PFSK-1 (cell line): ENCODE measurements at regions not wholly inside any gene's neighbourhood (a gene's known extent, or its start where the extent isn't known, plus 50 kb on each side); places are given as distances from the start of the nearest gene placed in this dataset.

Experiments
- FOXP2 ChIP-seq: optimal IDR thresholded peaks from 2 replicates; pipeline ENCODE3; 2011; ENCODE audit warnings: borderline replicate concordance, control low read depth, inconsistent platforms; ENCODE audit not compliant: insufficient read depth; ENCODE audit errors: extremely low read length, extremely low read depth
- POLR2AphosphoS5 ChIP-seq: IDR thresholded peaks from 2 replicates; pipeline ENCODE4 v1.6.1; 2012; ENCODE audit warnings: low read depth, mild to moderate bottlenecking, control low read depth, low read length, moderate library complexity
- REST ChIP-seq, 2 experiments: IDR thresholded peaks; 2 replicates each; pipeline versions ENCODE4 v1.6.1 to v1.8.0; 2011 to 2012; ENCODE audit warnings: low read depth in 2 of 2, low read length in 2 of 2, control low read depth in 1 of 2, inconsistent platforms in 1 of 2, mild to moderate bottlenecking in 1 of 2, moderate library complexity in 1 of 2; ENCODE audit not compliant: insufficient read depth in 1 of 2
- SIN3A ChIP-seq: IDR thresholded peaks from 2 replicates; pipeline ENCODE4 v1.6.1; 2012; ENCODE audit warnings: mild to moderate bottlenecking, low read length, moderate library complexity, borderline replicate concordance; ENCODE audit not compliant: insufficient read depth
- TAF1 ChIP-seq: IDR thresholded peaks from 2 replicates; pipeline ENCODE4 v1.6.1; 2012; ENCODE audit warnings: low read length, control low read depth, borderline replicate concordance; ENCODE audit not compliant: insufficient read depth

DNA sequence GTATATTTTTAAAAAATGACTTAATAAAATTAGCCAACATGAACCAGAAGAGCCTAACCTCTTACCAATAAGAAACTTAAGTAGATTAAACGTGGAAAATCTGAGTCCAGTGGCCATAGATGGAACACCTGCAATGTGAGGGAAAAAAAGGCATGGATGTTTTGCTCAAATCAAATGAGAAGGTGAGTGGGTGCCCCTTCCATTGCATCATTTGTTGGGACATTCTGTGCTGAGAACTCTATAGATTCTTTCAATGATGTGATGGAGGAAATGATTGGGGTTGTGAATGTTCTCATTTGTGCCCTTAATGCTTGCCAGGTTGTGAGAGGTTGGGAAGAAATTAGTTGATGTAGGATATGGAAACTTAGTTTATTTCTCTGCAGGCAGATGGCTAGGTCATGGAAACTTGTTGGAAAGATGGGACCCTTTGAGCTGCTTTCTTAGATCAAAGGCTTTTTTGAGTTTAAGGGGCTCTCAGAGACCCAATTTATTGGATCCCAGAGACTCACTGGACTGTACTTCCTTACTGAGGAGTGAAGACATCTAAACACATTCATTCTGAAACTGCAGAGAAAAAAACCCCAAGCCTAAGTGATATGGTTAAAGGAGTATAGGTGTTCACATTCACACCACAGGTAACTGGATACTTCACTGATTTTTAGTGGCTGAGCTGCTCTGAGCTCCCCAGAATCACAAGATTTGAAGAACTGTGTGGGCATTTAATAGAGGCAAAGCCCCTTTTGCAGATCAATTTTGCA, 95.9 kb downstream of the DACT1 start:
- TF ChIP-seq REST (IDR thresholded peaks at IDR 0.05; ENCODE audit: insufficient read depth in 1 of 2, low read depth in 2 of 2, low read length in 2 of 2) (no peak), SIN3A (no peak), FOXP2 (no peak), POLR2AphosphoS5 (no peak), TAF1 (no peak)

- TF ChIP-seq SIN3A: no peak
- no peak for TF ChIP-seq REST (IDR thresholded peaks at IDR 0.05; ENCODE audit: insufficient read depth in 1 of 2, low read depth in 2 of 2, low read length in 2 of 2)
- no peak for TF ChIP-seq FOXP2
- TF ChIP-seq POLR2AphosphoS5: no peak
- TF ChIP-seq TAF1: no peak
These were observed 97.8 kb downstream of the DACT1 start for GRCh38 chr14:58735596-58735995.

DNA sequence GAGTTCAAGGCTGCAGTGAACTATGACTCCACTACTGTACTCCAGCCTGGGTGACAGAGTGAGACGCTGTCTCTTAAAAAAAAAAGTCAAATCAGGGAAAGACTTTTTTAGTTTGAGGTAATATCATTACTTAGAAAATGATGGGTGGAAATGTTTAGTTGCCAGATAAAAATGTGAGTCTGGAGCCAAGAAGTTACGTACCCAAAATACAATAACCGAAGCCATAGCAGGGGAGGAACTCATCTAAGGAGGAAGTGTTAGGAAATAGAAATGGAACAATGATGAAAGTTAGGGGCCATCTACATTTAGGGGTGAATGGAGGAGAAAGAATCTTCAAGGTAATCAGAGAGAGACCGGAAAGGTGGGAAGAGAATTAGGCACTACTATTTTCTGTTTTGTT, 98.8 kb downstream of the DACT1 start:
- TF ChIP-seq FOXP2 (no peak), SIN3A (no peak)

DNA sequence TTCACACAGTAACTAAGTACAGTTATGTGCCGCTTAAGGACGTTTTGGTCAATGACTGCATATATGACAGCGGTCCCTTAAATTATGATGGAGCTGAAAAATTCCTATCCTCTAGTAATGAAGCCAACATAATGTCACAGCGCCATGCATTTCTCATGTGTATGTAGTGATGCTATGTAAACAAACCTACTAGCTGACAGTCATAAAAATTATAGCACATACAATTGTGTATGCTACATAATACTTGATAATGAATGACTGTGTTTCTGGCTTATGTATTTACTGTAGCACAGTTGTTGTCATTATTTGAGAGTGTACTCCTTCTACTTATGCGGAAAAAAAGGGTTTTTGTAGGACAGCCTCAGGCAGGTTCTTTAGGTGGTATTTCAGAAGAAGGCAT, 99.7 kb downstream of the DACT1 start:
- TF ChIP-seq REST (IDR thresholded peaks at IDR 0.05; ENCODE audit: insufficient read depth in 1 of 2, low read depth in 2 of 2, low read length in 2 of 2) (no peak), TAF1 (no peak), SIN3A (no peak), POLR2AphosphoS5 (no peak), FOXP2 (no peak)

- no peak for TF ChIP-seq REST (IDR thresholded peaks at IDR 0.05; ENCODE audit: insufficient read depth in 1 of 2, low read depth in 2 of 2, low read length in 2 of 2)
- no peak for TF ChIP-seq SIN3A
- TF ChIP-seq TAF1: no peak
- TF ChIP-seq FOXP2: no peak
- TF ChIP-seq POLR2AphosphoS5: no peak
These were observed 100.6 kb downstream of the DACT1 start for GRCh38 chr14:58738189-58738836.
